ENCODE measurements at regions not wholly inside any gene's neighbourhood (a gene's known extent, or its start where the extent isn't known, plus 50 kb on each side); places are given as distances from the start of the nearest gene placed in this dataset.

DNA sequence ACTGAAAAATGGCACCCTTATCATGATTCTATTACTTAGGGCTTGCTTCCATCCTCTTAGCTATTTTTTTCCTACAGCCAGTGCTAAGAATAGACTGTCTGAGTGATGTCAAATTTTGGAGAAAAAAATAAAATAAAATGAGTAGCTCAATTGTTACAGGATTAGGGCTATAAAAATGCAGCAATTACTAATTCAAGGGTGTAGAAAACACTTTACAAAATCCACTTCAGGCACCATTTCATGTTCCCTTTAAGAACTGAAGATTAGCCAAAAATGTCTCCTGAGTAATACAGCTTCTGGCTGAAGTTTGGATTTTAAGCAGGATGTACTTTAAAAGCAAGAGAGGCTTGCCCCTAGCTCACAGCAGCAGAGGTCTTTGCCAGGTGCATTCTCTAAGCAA, 240.5 kb upstream of the IRX1 start:
- Mint-ChIP-seq H3K4me1 (no peaks in the 10 kb centered on the region), H3K4me3 (no peak overlapping the region), H3K27me3 (ENCODE audit: low read depth) (no peaks in the 10 kb centered on the region), H3K27ac (no peak overlapping the region), H3K9me3 (no peaks in the 10 kb centered on the region), H3K36me3 (no peaks in the 10 kb centered on the region)
- ATAC-seq: no peak
- no peak for DNase-seq (ENCODE audit: low spot score)
- TF ChIP-seq ZBTB21 (CRISPR knock-in tag; IDR thresholded peaks at IDR 0.05; ENCODE audit: borderline replicate concordance): no peak
- TF ChIP-seq, protein P1, sequence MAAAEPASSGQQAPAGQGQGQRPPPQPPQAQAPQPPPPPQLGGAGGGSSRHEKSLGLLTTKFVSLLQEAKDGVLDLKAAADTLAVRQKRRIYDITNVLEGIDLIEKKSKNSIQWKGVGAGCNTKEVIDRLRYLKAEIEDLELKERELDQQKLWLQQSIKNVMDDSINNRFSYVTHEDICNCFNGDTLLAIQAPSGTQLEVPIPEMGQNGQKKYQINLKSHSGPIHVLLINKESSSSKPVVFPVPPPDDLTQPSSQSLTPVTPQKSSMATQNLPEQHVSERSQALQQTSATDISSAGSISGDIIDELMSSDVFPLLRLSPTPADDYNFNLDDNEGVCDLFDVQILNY (CRISPR knock-in tag; IDR thresholded peaks at IDR 0.05): no peak
- no peak for TF ChIP-seq RORB (CRISPR knock-in tag; IDR thresholded peaks at IDR 0.05)
- no peak for TF ChIP-seq GRHL2 (CRISPR knock-in tag; IDR thresholded peaks at IDR 0.05; ENCODE audit: insufficient replicate concordance, severe bottlenecking)
- TF ChIP-seq SMAD4 (CRISPR knock-in tag; IDR thresholded peaks at IDR 0.05): no peak
- no peak for TF ChIP-seq NR2C2 (CRISPR knock-in tag; IDR thresholded peaks at IDR 0.05)
- TF ChIP-seq ZNF671 (CRISPR knock-in tag; IDR thresholded peaks at IDR 0.05): no peak
- TF ChIP-seq SMAD3 (CRISPR knock-in tag; IDR thresholded peaks at IDR 0.05; ENCODE audit: borderline replicate concordance): no peak
- TF ChIP-seq KAT7 (CRISPR knock-in tag; IDR thresholded peaks at IDR 0.05; ENCODE audit: borderline replicate concordance): no peak
- TF ChIP-seq, protein P2, sequence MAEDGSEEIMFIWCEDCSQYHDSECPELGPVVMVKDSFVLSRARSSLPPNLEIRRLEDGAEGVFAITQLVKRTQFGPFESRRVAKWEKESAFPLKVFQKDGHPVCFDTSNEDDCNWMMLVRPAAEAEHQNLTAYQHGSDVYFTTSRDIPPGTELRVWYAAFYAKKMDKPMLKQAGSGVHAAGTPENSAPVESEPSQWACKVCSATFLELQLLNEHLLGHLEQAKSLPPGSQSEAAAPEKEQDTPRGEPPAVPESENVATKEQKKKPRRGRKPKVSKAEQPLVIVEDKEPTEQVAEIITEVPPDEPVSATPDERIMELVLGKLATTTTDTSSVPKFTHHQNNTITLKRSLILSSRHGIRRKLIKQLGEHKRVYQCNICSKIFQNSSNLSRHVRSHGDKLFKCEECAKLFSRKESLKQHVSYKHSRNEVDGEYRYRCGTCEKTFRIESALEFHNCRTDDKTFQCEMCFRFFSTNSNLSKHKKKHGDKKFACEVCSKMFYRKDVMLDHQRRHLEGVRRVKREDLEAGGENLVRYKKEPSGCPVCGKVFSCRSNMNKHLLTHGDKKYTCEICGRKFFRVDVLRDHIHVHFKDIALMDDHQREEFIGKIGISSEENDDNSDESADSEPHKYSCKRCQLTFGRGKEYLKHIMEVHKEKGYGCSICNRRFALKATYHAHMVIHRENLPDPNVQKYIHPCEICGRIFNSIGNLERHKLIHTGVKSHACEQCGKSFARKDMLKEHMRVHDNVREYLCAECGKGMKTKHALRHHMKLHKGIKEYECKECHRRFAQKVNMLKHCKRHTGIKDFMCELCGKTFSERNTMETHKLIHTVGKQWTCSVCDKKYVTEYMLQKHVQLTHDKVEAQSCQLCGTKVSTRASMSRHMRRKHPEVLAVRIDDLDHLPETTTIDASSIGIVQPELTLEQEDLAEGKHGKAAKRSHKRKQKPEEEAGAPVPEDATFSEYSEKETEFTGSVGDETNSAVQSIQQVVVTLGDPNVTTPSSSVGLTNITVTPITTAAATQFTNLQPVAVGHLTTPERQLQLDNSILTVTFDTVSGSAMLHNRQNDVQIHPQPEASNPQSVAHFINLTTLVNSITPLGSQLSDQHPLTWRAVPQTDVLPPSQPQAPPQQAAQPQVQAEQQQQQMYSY (CRISPR knock-in tag; IDR thresholded peaks at IDR 0.05): no peak
- TF ChIP-seq NR3C1 (CRISPR knock-in tag; conservative IDR thresholded peaks at IDR 0.05; ENCODE audit: low read depth): no peak
- TF ChIP-seq OVOL2 (CRISPR knock-in tag; IDR thresholded peaks at IDR 0.05; ENCODE audit: borderline replicate concordance): no peak
- TF ChIP-seq ZNF263 (CRISPR knock-in tag; IDR thresholded peaks at IDR 0.05; ENCODE audit: low read depth): no peak
- POLR2A ChIA-PET: no interaction called here
- CTCF ChIA-PET: interaction anchor here (1.2 kb wide), 1 partner anchor 157 kb away, joined by 3 read pairs; no protein-coding TSS in a partner anchor

DNA sequence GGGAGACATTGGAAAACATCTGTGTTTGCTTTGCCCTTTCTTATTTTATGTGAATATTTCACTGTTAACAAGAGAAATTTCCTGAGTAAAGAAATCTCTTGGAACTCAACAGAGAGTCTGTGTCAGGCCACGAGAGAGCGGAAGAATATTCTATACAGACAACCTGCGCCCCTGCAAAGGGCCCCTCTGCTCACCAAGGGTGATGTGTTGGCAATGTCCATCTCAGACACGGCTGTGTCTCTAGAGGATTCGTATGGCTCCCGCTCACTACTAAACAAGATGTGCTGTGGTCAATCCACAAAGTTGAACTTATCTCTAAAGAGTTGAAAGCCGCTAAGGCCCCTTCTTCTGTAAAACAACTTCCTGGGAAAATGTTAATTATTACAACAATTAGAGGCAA, 241.0 kb upstream of the IRX1 start:
- Mint-ChIP-seq H3K4me1 (no peaks in the 10 kb centered on the region), H3K27ac (no peak overlapping the region), H3K27me3 (ENCODE audit: low read depth) (no peaks in the 10 kb centered on the region), H3K36me3 (no peaks in the 10 kb centered on the region), H3K9me3 (no peaks in the 10 kb centered on the region), H3K4me3 (no peak overlapping the region)
- ChIA-PET CTCF (no interaction called here), POLR2A (no interaction called here)
- no peak for ATAC-seq
- DNase-seq (ENCODE audit: low spot score): no peak
- TF ChIP-seq SMAD3 (CRISPR knock-in tag; IDR thresholded peaks at IDR 0.05; ENCODE audit: borderline replicate concordance) (no peak), ZNF121 (CRISPR knock-in tag; IDR thresholded peaks at IDR 0.05) (no peak), NR2C2 (CRISPR knock-in tag; IDR thresholded peaks at IDR 0.05) (no peak), EMX1 (CRISPR knock-in tag; IDR thresholded peaks at IDR 0.05) (no peak), OVOL2 (CRISPR knock-in tag; IDR thresholded peaks at IDR 0.05; ENCODE audit: borderline replicate concordance) (no peak), TEAD1 (CRISPR knock-in tag; IDR thresholded peaks at IDR 0.05) (no peak), TCF7 (CRISPR knock-in tag; IDR thresholded peaks at IDR 0.05; ENCODE audit: low read depth) (no peak), SMAD4 (CRISPR knock-in tag; IDR thresholded peaks at IDR 0.05) (no peak), NFATC4 (CRISPR knock-in tag; IDR thresholded peaks at IDR 0.05) (no peak)
- TF ChIP-seq, protein P3, sequence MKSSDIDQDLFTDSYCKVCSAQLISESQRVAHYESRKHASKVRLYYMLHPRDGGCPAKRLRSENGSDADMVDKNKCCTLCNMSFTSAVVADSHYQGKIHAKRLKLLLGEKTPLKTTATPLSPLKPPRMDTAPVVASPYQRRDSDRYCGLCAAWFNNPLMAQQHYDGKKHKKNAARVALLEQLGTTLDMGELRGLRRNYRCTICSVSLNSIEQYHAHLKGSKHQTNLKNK (CRISPR knock-in tag; IDR thresholded peaks at IDR 0.05): no peak
- TF ChIP-seq, protein P4, sequence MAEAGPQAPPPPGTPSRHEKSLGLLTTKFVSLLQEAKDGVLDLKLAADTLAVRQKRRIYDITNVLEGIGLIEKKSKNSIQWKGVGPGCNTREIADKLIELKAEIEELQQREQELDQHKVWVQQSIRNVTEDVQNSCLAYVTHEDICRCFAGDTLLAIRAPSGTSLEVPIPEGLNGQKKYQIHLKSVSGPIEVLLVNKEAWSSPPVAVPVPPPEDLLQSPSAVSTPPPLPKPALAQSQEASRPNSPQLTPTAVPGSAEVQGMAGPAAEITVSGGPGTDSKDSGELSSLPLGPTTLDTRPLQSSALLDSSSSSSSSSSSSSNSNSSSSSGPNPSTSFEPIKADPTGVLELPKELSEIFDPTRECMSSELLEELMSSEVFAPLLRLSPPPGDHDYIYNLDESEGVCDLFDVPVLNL (CRISPR knock-in tag; IDR thresholded peaks at IDR 0.05; ENCODE audit: borderline replicate concordance, low read depth): no peak
- TF ChIP-seq, protein P5, sequence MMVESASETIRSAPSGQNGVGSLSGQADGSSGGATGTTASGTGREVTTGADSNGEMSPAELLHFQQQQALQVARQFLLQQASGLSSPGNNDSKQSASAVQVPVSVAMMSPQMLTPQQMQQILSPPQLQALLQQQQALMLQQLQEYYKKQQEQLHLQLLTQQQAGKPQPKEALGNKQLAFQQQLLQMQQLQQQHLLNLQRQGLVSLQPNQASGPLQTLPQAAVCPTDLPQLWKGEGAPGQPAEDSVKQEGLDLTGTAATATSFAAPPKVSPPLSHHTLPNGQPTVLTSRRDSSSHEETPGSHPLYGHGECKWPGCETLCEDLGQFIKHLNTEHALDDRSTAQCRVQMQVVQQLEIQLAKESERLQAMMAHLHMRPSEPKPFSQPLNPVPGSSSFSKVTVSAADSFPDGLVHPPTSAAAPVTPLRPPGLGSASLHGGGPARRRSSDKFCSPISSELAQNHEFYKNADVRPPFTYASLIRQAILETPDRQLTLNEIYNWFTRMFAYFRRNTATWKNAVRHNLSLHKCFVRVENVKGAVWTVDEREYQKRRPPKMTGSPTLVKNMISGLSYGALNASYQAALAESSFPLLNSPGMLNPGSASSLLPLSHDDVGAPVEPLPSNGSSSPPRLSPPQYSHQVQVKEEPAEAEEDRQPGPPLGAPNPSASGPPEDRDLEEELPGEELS (CRISPR knock-in tag; IDR thresholded peaks at IDR 0.05): no peak
- TF ChIP-seq, protein P6, sequence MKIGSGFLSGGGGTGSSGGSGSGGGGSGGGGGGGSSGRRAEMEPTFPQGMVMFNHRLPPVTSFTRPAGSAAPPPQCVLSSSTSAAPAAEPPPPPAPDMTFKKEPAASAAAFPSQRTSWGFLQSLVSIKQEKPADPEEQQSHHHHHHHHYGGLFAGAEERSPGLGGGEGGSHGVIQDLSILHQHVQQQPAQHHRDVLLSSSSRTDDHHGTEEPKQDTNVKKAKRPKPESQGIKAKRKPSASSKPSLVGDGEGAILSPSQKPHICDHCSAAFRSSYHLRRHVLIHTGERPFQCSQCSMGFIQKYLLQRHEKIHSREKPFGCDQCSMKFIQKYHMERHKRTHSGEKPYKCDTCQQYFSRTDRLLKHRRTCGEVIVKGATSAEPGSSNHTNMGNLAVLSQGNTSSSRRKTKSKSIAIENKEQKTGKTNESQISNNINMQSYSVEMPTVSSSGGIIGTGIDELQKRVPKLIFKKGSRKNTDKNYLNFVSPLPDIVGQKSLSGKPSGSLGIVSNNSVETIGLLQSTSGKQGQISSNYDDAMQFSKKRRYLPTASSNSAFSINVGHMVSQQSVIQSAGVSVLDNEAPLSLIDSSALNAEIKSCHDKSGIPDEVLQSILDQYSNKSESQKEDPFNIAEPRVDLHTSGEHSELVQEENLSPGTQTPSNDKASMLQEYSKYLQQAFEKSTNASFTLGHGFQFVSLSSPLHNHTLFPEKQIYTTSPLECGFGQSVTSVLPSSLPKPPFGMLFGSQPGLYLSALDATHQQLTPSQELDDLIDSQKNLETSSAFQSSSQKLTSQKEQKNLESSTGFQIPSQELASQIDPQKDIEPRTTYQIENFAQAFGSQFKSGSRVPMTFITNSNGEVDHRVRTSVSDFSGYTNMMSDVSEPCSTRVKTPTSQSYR (CRISPR knock-in tag; IDR thresholded peaks at IDR 0.05): no peak
- TF ChIP-seq, protein P7, sequence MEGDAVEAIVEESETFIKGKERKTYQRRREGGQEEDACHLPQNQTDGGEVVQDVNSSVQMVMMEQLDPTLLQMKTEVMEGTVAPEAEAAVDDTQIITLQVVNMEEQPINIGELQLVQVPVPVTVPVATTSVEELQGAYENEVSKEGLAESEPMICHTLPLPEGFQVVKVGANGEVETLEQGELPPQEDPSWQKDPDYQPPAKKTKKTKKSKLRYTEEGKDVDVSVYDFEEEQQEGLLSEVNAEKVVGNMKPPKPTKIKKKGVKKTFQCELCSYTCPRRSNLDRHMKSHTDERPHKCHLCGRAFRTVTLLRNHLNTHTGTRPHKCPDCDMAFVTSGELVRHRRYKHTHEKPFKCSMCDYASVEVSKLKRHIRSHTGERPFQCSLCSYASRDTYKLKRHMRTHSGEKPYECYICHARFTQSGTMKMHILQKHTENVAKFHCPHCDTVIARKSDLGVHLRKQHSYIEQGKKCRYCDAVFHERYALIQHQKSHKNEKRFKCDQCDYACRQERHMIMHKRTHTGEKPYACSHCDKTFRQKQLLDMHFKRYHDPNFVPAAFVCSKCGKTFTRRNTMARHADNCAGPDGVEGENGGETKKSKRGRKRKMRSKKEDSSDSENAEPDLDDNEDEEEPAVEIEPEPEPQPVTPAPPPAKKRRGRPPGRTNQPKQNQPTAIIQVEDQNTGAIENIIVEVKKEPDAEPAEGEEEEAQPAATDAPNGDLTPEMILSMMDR (IDR thresholded peaks at IDR 0.05): no peak

Data from WTC11 (cell line).